SK-N-MC (cell line): ENCODE measurements at regions not wholly inside any gene's neighbourhood (a gene's known extent, or its start where the extent isn't known, plus 50 kb on each side); places are given as distances from the start of the nearest gene placed in this dataset.
"Not testable (repeated sequence)": the region's sequence is repeated elsewhere in the genome, so short reads cannot be mapped to it uniquely, and the experiment has no call there.

Experiments used
- EZH2 ChIP-seq: fragments of 200-600 bp; sonication (generic); IDR thresholded peaks from one replicate; pipeline ENCODE4 v1.6.1; 2017; ENCODE audit warnings: antibody characterized with exemption
- POLR2AphosphoS5 ChIP-seq: IDR thresholded peaks from 2 replicates; pipeline ENCODE4 v1.6.1; 2012; ENCODE audit warnings: mild to moderate bottlenecking, low read depth, low read length, borderline replicate concordance

- TF ChIP-seq POLR2AphosphoS5, EZH2: not testable (repeated sequence)
Measured at GRCh38 chr7:76829-77395, 115.5 kb upstream of the FAM20C start.
